22Rv1 (cell line): ENCODE measurements at regions not wholly inside any gene's neighbourhood (a gene's known extent, or its start where the extent isn't known, plus 50 kb on each side); places are given as distances from the start of the nearest gene placed in this dataset.

Experiments
- CTCF ChIP-seq: fragments of 450-650 bp; IDR thresholded peaks from 2 replicates; pipeline ENCODE4 v1.5.1; 2017; ENCODE audit warnings: mild to moderate bottlenecking
- ZFX ChIP-seq: fragments of 450-650 bp; IDR thresholded peaks from 2 replicates; pipeline ENCODE4 v1.6.1; 2017; ENCODE audit warnings: antibody characterized with exemption, borderline replicate concordance

GRCh38 chrX:28133763-28134162 is 152.5 kb upstream of the DCAF8L1 start:
- no peak for TF ChIP-seq CTCF
- TF ChIP-seq ZFX = no peak
